Ovary (tissue), 3 donors: ENCODE measurements at regions not wholly inside any gene's neighbourhood (a gene's known extent, or its start where the extent isn't known, plus 50 kb on each side); places are given as distances from the start of the nearest gene placed in this dataset.

Source experiments
- EP300 ChIP-seq: sonication (generic); formaldehyde crosslinking; IDR thresholded peaks from one replicate; pipeline ENCODE4 v1.6.1; 2017; ENCODE audit warnings: antibody characterized with exemption
- TF ChIP-seq, protein P1 (sequence below), 3 donors: fragments of 450-650 bp in 2 of 3; fragments of 200-600 bp in 1 of 3; IDR thresholded peaks; one replicate each; pipeline versions ENCODE4 v1.5.1 to v1.8.0; 2016 to 2022; ENCODE audit warnings: antibody characterized with exemption in 3 of 3, mild to moderate bottlenecking in 1 of 3
- donor health status: DM: no; HTN: no; CAD: no.

- TF ChIP-seq, protein P1, sequence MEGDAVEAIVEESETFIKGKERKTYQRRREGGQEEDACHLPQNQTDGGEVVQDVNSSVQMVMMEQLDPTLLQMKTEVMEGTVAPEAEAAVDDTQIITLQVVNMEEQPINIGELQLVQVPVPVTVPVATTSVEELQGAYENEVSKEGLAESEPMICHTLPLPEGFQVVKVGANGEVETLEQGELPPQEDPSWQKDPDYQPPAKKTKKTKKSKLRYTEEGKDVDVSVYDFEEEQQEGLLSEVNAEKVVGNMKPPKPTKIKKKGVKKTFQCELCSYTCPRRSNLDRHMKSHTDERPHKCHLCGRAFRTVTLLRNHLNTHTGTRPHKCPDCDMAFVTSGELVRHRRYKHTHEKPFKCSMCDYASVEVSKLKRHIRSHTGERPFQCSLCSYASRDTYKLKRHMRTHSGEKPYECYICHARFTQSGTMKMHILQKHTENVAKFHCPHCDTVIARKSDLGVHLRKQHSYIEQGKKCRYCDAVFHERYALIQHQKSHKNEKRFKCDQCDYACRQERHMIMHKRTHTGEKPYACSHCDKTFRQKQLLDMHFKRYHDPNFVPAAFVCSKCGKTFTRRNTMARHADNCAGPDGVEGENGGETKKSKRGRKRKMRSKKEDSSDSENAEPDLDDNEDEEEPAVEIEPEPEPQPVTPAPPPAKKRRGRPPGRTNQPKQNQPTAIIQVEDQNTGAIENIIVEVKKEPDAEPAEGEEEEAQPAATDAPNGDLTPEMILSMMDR (IDR thresholded peaks at IDR 0.05), result no peak
- no peak for TF ChIP-seq EP300
These were observed 257.4 kb downstream of the THBS2 start for GRCh38 chr6:168996356-168996625.
